ENCODE measurements at regions not wholly inside any gene's neighbourhood (a gene's known extent, or its start where the extent isn't known, plus 50 kb on each side); places are given as distances from the start of the nearest gene placed in this dataset.
A peak's percentile ranks its signal among the peaks of the same experiment; 100 is the strongest.
"Not testable (repeated sequence)": the region's sequence is repeated elsewhere in the genome, so short reads cannot be mapped to it uniquely, and the experiment has no call there.

GRCh38 chr1:68907491-68907890 lies 410.6 kb upstream of the DEPDC1 start:
- no peak for DNase-seq (ENCODE audit: low read depth)
- H3K4me3 ChIP-seq (ENCODE audit: low read depth, low read length), result no peak overlapping the region
- TF ChIP-seq, protein P1, sequence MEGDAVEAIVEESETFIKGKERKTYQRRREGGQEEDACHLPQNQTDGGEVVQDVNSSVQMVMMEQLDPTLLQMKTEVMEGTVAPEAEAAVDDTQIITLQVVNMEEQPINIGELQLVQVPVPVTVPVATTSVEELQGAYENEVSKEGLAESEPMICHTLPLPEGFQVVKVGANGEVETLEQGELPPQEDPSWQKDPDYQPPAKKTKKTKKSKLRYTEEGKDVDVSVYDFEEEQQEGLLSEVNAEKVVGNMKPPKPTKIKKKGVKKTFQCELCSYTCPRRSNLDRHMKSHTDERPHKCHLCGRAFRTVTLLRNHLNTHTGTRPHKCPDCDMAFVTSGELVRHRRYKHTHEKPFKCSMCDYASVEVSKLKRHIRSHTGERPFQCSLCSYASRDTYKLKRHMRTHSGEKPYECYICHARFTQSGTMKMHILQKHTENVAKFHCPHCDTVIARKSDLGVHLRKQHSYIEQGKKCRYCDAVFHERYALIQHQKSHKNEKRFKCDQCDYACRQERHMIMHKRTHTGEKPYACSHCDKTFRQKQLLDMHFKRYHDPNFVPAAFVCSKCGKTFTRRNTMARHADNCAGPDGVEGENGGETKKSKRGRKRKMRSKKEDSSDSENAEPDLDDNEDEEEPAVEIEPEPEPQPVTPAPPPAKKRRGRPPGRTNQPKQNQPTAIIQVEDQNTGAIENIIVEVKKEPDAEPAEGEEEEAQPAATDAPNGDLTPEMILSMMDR (IDR thresholded peaks at IDR 0.05; ENCODE audit: insufficient read depth, low read depth, low read length), result no peak

DNA sequence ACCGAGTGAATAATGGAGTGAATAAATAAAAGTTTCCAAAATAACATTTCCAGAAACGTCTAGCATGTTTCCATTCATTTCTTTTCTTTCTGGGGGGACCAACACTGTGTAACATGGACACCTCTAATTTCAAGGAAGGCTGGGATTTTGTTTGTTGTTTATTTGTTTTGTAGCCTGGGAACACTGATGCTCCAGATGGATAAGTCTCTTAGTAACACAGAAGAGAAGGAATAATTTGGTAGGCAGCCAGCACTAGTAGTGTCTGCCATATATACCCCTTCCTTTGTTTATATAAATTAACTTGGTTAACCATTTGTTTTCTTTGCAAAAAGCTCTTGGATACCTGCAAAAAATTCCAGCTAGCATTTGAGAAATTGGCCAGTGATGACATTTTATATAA lies 411.4 kb upstream of the DEPDC1 start:
- TF ChIP-seq, protein P1 (IDR thresholded peaks at IDR 0.05; ENCODE audit: insufficient read depth, low read depth, low read length), result no peak
- no peak overlapping the region for H3K4me3 ChIP-seq (ENCODE audit: low read depth, low read length)
- DNase-seq (ENCODE audit: low read depth), result no peak

- TF ChIP-seq, protein P1 (IDR thresholded peaks at IDR 0.05; ENCODE audit: insufficient read depth, low read depth, low read length), result no peak
- no peak overlapping the region for H3K4me3 ChIP-seq (ENCODE audit: low read depth, low read length)
- DNase-seq (ENCODE audit: low read depth), result peak; percentile 33
These were observed 419.5 kb upstream of the DEPDC1 start for GRCh38 chr1:68916221-68916902.

DNA sequence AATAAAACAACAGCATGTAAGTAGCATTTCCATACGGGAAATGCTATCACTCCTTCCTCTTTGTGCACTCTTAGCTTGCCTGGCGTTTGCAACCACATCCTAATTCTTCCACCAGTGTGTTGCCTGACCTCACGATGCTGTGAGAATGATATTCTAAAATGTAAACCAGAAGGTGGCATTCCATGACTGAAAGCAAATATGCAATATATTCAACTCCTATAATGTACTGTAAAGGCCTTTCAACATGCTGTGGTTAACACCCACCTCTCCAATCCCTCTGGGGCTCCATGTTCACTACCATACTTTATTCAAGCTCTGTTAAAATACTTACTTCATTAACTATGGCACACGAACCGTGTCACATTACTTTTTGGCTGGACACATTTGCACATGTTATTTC lies 420.6 kb upstream of the DEPDC1 start:
- no peak for DNase-seq (ENCODE audit: low read depth)
- H3K4me3 ChIP-seq (ENCODE audit: low read depth, low read length), result no peak overlapping the region
- TF ChIP-seq, protein P1 (IDR thresholded peaks at IDR 0.05; ENCODE audit: insufficient read depth, low read depth, low read length), result no peak

GRCh38 chr1:68918563-68918962 lies 421.7 kb upstream of the DEPDC1 start:
- TF ChIP-seq, protein P1 (IDR thresholded peaks at IDR 0.05; ENCODE audit: insufficient read depth, low read depth, low read length), result no peak
- DNase-seq (ENCODE audit: low read depth), result no peak
- no peak overlapping the region for H3K4me3 ChIP-seq (ENCODE audit: low read depth, low read length)

DNA sequence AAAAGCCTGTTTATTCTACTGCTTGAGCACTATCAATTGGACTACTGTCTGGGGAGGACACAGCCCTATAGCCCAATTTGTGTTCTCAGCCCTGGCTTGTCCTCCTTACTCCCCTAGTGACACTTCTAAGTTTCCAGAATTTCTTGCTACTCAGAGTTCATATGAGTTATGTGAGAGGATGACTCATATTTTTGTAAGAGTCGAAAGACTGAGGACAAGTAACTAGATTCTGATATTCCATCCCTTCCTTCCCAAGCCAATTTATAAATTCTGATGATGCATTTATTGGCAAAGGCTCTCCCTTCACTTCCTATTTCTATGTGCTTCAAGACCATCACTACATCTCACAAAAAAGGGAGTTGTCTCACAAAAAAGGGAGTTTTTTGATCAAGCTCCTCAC lies 422.2 kb upstream of the DEPDC1 start:
- TF ChIP-seq, protein P1 (IDR thresholded peaks at IDR 0.05; ENCODE audit: insufficient read depth, low read depth, low read length), result no peak
- DNase-seq (ENCODE audit: low read depth), result no peak
- H3K4me3 ChIP-seq (ENCODE audit: low read depth, low read length), result no peak overlapping the region

DNA sequence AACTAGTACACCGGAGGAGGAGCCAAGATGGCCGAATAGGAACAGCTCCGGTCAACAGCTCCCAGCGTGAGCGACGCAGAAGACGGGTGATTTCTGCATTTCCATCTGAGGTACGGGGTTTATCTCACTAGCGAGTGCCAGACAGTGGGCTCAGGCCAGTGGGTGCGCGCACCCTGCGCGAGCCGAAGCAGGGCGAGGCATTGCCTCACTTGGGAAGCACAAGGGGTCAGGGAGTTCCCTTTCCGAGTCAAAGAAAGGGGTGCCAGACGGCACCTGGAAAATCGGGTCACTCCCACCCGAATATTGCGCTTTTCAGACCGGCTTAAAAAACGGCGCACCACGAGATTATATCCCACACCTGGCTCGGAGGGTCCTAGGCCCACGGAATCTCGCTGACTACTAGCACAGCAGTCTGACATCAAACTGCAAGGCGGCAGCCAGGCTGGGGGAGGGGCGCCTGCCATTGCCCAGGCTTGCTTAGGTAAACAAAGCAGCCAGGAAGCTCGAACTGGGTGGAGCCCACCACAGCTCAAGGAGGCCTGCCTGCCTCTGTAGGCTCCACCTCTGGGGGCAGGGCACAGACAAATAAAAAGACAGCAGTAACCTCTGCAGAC lies 426.7 kb upstream of the DEPDC1 start:
- H3K4me3 ChIP-seq (ENCODE audit: low read depth, low read length); DNase-seq (ENCODE audit: low read depth): not testable (repeated sequence)
